ENCODE measurements at regions not wholly inside any gene's neighbourhood (a gene's known extent, or its start where the extent isn't known, plus 50 kb on each side); places are given as distances from the start of the nearest gene placed in this dataset.

GRCh38 chrX:65253817-65254216, 277.6 kb upstream of the ZC4H2 start:
- no peaks in the 10 kb centered on the region for H3K9me3 ChIP-seq (ENCODE audit: control insufficient read depth in 4 of 4, low read length in 3 of 4)
- TF ChIP-seq RAD21 (IDR thresholded peaks at IDR 0.05) (no peak), GABPA (IDR thresholded peaks at IDR 0.05 in 1 of 2, conservative IDR thresholded peaks at IDR 0.05 in 1 of 2) (no peak), SP1 (IDR thresholded peaks at IDR 0.05) (no peak), FOXA2 (IDR thresholded peaks at IDR 0.05) (no peak), YY1 (IDR thresholded peaks at IDR 0.05) (no peak), HNF4G (IDR thresholded peaks at IDR 0.05) (no peak), RXRA (IDR thresholded peaks at IDR 0.05) (no peak), REST (IDR thresholded peaks at IDR 0.05) (no peak), HNF4A (conservative IDR thresholded peaks at IDR 0.05) (no peak), JUND (IDR thresholded peaks at IDR 0.05) (no peak), FOXA1 (IDR thresholded peaks at IDR 0.05) (no peak), NR2F2 (IDR thresholded peaks at IDR 0.05) (no peak), EGR1 (IDR thresholded peaks at IDR 0.05; ENCODE audit: low read depth in 2 of 2) (no peak), TAF1 (conservative IDR thresholded peaks at IDR 0.05) (no peak)
- TF ChIP-seq, protein P1, sequence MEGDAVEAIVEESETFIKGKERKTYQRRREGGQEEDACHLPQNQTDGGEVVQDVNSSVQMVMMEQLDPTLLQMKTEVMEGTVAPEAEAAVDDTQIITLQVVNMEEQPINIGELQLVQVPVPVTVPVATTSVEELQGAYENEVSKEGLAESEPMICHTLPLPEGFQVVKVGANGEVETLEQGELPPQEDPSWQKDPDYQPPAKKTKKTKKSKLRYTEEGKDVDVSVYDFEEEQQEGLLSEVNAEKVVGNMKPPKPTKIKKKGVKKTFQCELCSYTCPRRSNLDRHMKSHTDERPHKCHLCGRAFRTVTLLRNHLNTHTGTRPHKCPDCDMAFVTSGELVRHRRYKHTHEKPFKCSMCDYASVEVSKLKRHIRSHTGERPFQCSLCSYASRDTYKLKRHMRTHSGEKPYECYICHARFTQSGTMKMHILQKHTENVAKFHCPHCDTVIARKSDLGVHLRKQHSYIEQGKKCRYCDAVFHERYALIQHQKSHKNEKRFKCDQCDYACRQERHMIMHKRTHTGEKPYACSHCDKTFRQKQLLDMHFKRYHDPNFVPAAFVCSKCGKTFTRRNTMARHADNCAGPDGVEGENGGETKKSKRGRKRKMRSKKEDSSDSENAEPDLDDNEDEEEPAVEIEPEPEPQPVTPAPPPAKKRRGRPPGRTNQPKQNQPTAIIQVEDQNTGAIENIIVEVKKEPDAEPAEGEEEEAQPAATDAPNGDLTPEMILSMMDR (IDR thresholded peaks at IDR 0.05; ENCODE audit: low read depth, low read length, missing input control), result no peak
- TF ChIP-seq, protein P2, sequence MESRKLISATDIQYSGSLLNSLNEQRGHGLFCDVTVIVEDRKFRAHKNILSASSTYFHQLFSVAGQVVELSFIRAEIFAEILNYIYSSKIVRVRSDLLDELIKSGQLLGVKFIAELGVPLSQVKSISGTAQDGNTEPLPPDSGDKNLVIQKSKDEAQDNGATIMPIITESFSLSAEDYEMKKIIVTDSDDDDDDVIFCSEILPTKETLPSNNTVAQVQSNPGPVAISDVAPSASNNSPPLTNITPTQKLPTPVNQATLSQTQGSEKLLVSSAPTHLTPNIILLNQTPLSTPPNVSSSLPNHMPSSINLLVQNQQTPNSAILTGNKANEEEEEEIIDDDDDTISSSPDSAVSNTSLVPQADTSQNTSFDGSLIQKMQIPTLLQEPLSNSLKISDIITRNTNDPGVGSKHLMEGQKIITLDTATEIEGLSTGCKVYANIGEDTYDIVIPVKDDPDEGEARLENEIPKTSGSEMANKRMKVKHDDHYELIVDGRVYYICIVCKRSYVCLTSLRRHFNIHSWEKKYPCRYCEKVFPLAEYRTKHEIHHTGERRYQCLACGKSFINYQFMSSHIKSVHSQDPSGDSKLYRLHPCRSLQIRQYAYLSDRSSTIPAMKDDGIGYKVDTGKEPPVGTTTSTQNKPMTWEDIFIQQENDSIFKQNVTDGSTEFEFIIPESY (IDR thresholded peaks at IDR 0.05), result no peak
- H3K4me3 ChIP-seq (ENCODE audit: low read depth in 1 of 3, low read length in 3 of 3), result no peak overlapping the region
- H3K36me3 ChIP-seq (ENCODE audit: control insufficient read depth in 4 of 4, insufficient read depth in 3 of 4, low read depth in 1 of 4, low read length in 3 of 4), result no peaks in the 10 kb centered on the region
- no peaks in the 10 kb centered on the region for H3K27me3 ChIP-seq (ENCODE audit: control insufficient read depth in 4 of 4, insufficient read depth in 4 of 4, low read length in 3 of 4)
- no peak overlapping the region for H3K27ac ChIP-seq (ENCODE audit: low read depth in 1 of 2, low read length in 2 of 2)
- H3K4me1 ChIP-seq (ENCODE audit: control insufficient read depth in 4 of 4, insufficient read depth in 4 of 4, low read length in 3 of 4), result no peaks in the 10 kb centered on the region
- H3K9ac ChIP-seq (ENCODE audit: low read depth in 1 of 2, low read length in 2 of 2), result no peak overlapping the region
- WGBS, result 97% methylated on average over 6 of the region's 6 CpGs
- no peak for DNase-seq (ENCODE audit: low spot score)

DNA sequence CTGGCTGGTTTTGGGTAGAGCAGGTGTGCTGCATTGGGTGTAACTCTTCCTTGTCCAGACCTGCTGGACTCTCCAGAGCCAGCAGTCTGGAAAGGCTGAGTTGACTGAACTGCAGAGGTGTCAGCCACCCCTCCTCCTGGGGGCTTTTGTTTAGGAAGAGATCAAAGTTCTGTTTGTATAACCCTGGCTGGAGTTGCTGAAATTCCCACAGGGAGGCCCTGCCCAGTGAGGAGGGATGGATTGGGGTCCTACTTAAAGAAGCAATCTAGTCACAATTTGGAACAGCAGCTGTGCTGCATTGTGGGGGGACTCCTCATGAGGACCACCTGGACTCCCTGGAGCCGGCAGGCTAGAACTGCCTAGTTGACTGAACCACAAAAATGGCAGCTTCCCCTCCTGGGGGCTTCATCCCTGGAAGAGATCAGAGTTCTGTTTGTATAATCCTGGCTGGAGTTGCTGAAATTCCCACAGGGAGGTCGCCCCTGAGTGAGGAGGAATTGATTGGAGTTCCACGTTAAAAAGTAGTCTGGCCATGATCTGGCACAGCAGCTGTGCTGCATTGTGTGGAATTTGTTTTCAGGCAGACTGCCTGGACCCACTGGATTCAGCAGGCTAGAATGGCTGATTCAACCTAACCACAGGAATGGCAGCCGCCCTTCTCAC, 264.9 kb upstream of the ZC4H2 start:
- DNase-seq (ENCODE audit: low spot score), result no peak
- Histone ChIP-seq H3K27ac (ENCODE audit: low read depth in 1 of 2, low read length in 2 of 2) (no peak overlapping the region), H3K9ac (ENCODE audit: low read depth in 1 of 2, low read length in 2 of 2) (no peak overlapping the region), H3K36me3 (ENCODE audit: control insufficient read depth in 4 of 4, insufficient read depth in 3 of 4, low read depth in 1 of 4, low read length in 3 of 4) (no peaks in the 10 kb centered on the region), H3K9me3 (ENCODE audit: control insufficient read depth in 4 of 4, low read length in 3 of 4) (no peaks in the 10 kb centered on the region), H3K27me3 (ENCODE audit: control insufficient read depth in 4 of 4, insufficient read depth in 4 of 4, low read length in 3 of 4) (no peaks in the 10 kb centered on the region), H3K4me3 (ENCODE audit: low read depth in 1 of 3, low read length in 3 of 3) (no peak overlapping the region), H3K4me1 (ENCODE audit: control insufficient read depth in 4 of 4, insufficient read depth in 4 of 4, low read length in 3 of 4) (peaks cover 0 to 2% (median 0%) of the 10 kb centered on the region in 4 donors)
- WGBS, result 50% methylated on average over 4 of the region's 4 CpGs
- TF ChIP-seq HNF4A (conservative IDR thresholded peaks at IDR 0.05), result peak; percentile 47
- TF ChIP-seq SP1 (IDR thresholded peaks at IDR 0.05), result no peak
- peak; percentile 20 to 48 for TF ChIP-seq RXRA (IDR thresholded peaks at IDR 0.05)
